Endothelial cell of umbilical vein (primary cell): ENCODE measurements at regions not wholly inside any gene's neighbourhood (a gene's known extent, or its start where the extent isn't known, plus 50 kb on each side); places are given as distances from the start of the nearest gene placed in this dataset.

ENCODE experiments used
- BruUV-seq: library from RNA; stranded (reverse); fragments of 400-500 nt; replicated peaks from 2 replicates; lab custom pipeline; 2021; lab: Mats Ljungman, UMichigan
- CTCF ChIA-PET: fragments of 300-600, 350-600 bp; sonication (Branson Sonifier 250); formaldehyde crosslinking; loops from one replicate; lab custom pipeline; 2021; ENCODE audit warnings: antibody characterized with exemption, inconsistent platforms; lab: Charles Lee
- POLR2A ChIA-PET: fragments of 300-600, 350-600 bp; sonication (Branson Sonifier 250); formaldehyde crosslinking; loops from one replicate; lab custom pipeline; 2021; ENCODE audit warnings: antibody characterized with exemption, inconsistent platforms; lab: Charles Lee
- DNase-seq: peaks from one replicate; pipeline ENCODE4 v3.0.0-alpha.2; 2011; ENCODE audit warnings: low read depth, low spot score
- FAIRE-seq: peaks from 2 replicates; lab custom pipeline; 2011; peaks lifted over from hg19 to GRCh38; lab: Jason Lieb, UNC
- H2AFZ ChIP-seq: 2 replicates; pipeline ENCODE4 v1.6.0; 2012; ENCODE audit warnings: low read depth, low read length, control low read depth, inconsistent platforms
- H3K27ac ChIP-seq: 2 replicates; pipeline ENCODE4 v1.5.1; 2011; ENCODE audit warnings: low read depth, mild to moderate bottlenecking, control low read depth, low read length, moderate library complexity; ENCODE audit not compliant: insufficient read depth
- H3K27me3 ChIP-seq, 2 experiments: 2 replicates each; pipeline versions ENCODE4 v1.6.0 to v1.6.1; 2011; ENCODE audit warnings: low read length in 2 of 2, mixed read lengths in 1 of 2; ENCODE audit not compliant: control insufficient read depth in 2 of 2, insufficient read depth in 2 of 2
- H3K36me3 ChIP-seq, 2 experiments: 2 replicates in 1 of 2; 3 replicates in 1 of 2; pipeline ENCODE4 v1.5.1; 2011; ENCODE audit warnings: low read length in 2 of 2, mild to moderate bottlenecking in 1 of 2, moderate library complexity in 1 of 2; ENCODE audit not compliant: control insufficient read depth in 2 of 2, insufficient read depth in 2 of 2; ENCODE audit errors: extremely low read depth in 1 of 2
- H3K4me1 ChIP-seq: 3 replicates; pipeline ENCODE4 v1.5.1; 2011; ENCODE audit warnings: mild to moderate bottlenecking, low read length; ENCODE audit not compliant: control insufficient read depth, insufficient read depth; ENCODE audit errors: extremely low read depth
- H3K4me2 ChIP-seq: 2 replicates; pipeline ENCODE4 v1.6.1; 2011; ENCODE audit warnings: low read length, control low read depth, mixed read lengths; ENCODE audit not compliant: insufficient read depth
- H3K4me3 ChIP-seq, 3 experiments: fragments of 200-600 bp in 1 of 3; sonication (generic), shearing (Covaris generic) in 1 of 3; replicated peaks in 1 of 3; 2 replicates each; pipeline ENCODE4 v1.5.1; 2011 to 2016; ENCODE audit warnings: control low read depth in 3 of 3, low read length in 3 of 3, mild to moderate bottlenecking in 2 of 3, inconsistent platforms in 1 of 3, low read depth in 1 of 3, moderate library complexity in 1 of 3; ENCODE audit not compliant: insufficient read depth in 1 of 3
- H3K79me2 ChIP-seq: 2 replicates; pipeline ENCODE4 v1.6.0; 2012; ENCODE audit warnings: low read length, inconsistent platforms; ENCODE audit not compliant: control insufficient read depth, insufficient read depth
- H3K9ac ChIP-seq: replicated peaks from 2 replicates; pipeline ENCODE3; 2011; ENCODE audit warnings: low read length, control low read depth; ENCODE audit not compliant: insufficient read depth; ENCODE audit errors: extremely low read depth
- H3K9me1 ChIP-seq: replicated peaks from 3 replicates; pipeline ENCODE4 v1.6.0; 2011; ENCODE audit warnings: mild to moderate bottlenecking, low read length; ENCODE audit not compliant: control insufficient read depth, insufficient read depth; ENCODE audit errors: extremely low read depth
- H3K9me3 ChIP-seq: replicated peaks from 2 replicates; pipeline ENCODE4 v1.5.1; 2012; ENCODE audit warnings: low read length, inconsistent platforms; ENCODE audit not compliant: control insufficient read depth, insufficient read depth
- H4K20me1 ChIP-seq: replicated peaks from 2 replicates; pipeline ENCODE3; 2011; ENCODE audit warnings: mild to moderate bottlenecking, low read length; ENCODE audit not compliant: control insufficient read depth, insufficient read depth; ENCODE audit errors: extremely low read depth
- CTCF ChIP-seq, 2 donors: IDR thresholded peaks; 1 replicate in 1 of 2; 2 replicates in 1 of 2; pipeline ENCODE4 v1.5.1; 2011; ENCODE audit warnings: low read length in 2 of 2, mild to moderate bottlenecking in 2 of 2, moderate library complexity in 2 of 2, control low read depth in 1 of 2, inconsistent platforms in 1 of 2, low read depth in 1 of 2; ENCODE audit not compliant: insufficient read depth in 1 of 2; ENCODE audit errors: extremely low read depth in 1 of 2
- EZH2 ChIP-seq: IDR thresholded peaks from 2 replicates; pipeline ENCODE4 v1.6.1; 2012; ENCODE audit warnings: borderline replicate concordance, low read depth, mild to moderate bottlenecking, moderate library complexity, low read length, inconsistent platforms; ENCODE audit not compliant: severe bottlenecking
- FOS ChIP-seq: IDR thresholded peaks from 2 replicates; pipeline ENCODE4 v1.6.1; 2011; ENCODE audit warnings: mild to moderate bottlenecking, low read length, moderate library complexity, borderline replicate concordance; ENCODE audit not compliant: insufficient read depth
- GATA2 ChIP-seq: IDR thresholded peaks from 2 replicates; pipeline ENCODE4 v1.7.0; 2011; ENCODE audit warnings: low read depth, mild to moderate bottlenecking, moderate library complexity, mixed read lengths, low read length; ENCODE audit not compliant: insufficient read length, insufficient read depth
- JUN ChIP-seq: IDR thresholded peaks from 2 replicates; pipeline ENCODE4 v1.6.1; 2011; ENCODE audit warnings: borderline replicate concordance, low read depth; ENCODE audit not compliant: insufficient read length, insufficient read depth
- MAX ChIP-seq: IDR thresholded peaks from 2 replicates; pipeline ENCODE4 v1.6.1; 2011; ENCODE audit not compliant: insufficient read depth, insufficient read length
- MYC ChIP-seq: IDR thresholded peaks from one replicate; pipeline ENCODE4 v1.6.1; 2011; ENCODE audit warnings: mild to moderate bottlenecking, low read depth, low read length
- POLR2A ChIP-seq: IDR thresholded peaks from 2 replicates; pipeline ENCODE4 v1.6.1; 2012; ENCODE audit warnings: low read depth, mild to moderate bottlenecking, control low read depth, low read length
- POLR2AphosphoS5 ChIP-seq: IDR thresholded peaks from 2 replicates; pipeline ENCODE4 v1.6.1; 2012; ENCODE audit warnings: low read depth, mild to moderate bottlenecking, control low read depth, low read length, moderate library complexity; ENCODE audit not compliant: insufficient read depth
- dilution Hi-C: fragments of 300-500 bp; cut with MboI; formaldehyde crosslinking; loops from one replicate; pipeline ENCODE4 v1.15.0; 2019; ENCODE audit warnings: low sequenced_read_pairs; ENCODE audit not compliant: extremely low pct_ligation_motif_present
- intact Hi-C: fragments of 100-400 bp; cut with micrococcal nuclease; formaldehyde crosslinking; loops from one replicate; pipeline ENCODE4 v1.10.0; 2022

GRCh38 chr13:106099765-106100164 lies 435.7 kb downstream of the EFNB2 start:
- Histone ChIP-seq H2AFZ (peak overlapping the region; percentile 78), H3K36me3 (no peaks in the 10 kb centered on the region), H3K9me1 (no peaks in the 10 kb centered on the region), H3K4me1 (peaks cover 27% of the 10 kb centered on the region), H3K9me3 (no peaks in the 10 kb centered on the region), H3K27ac (no peak overlapping the region), H3K9ac (no peak overlapping the region), H3K4me2 (no peak overlapping the region), H3K4me3 (no peak overlapping the region), H4K20me1 (no peaks in the 10 kb centered on the region), H3K27me3 (no peaks in the 10 kb centered on the region), H3K79me2 (no peaks in the 10 kb centered on the region)
- intact Hi-C loops: no loop called here
- TF ChIP-seq MYC (no peak), POLR2A (no peak), FOS (no peak), POLR2AphosphoS5 (no peak), CTCF (IDR thresholded peaks at IDR 0.05; ENCODE audit: extremely low read depth in 1 of 2, insufficient read depth in 1 of 2, low read depth in 1 of 2, low read length in 2 of 2) (no peak), MAX (no peak), JUN (no peak), EZH2 (no peak), GATA2 (no peak)
- dilution Hi-C loops: no loop called here
- no TSS peak for BruUV-seq
- DNase-seq: no peak
- no peak for FAIRE-seq
- POLR2A ChIA-PET: no interaction called here
- CTCF ChIA-PET: no interaction called here
